H1 (cell line): ENCODE measurements at regions not wholly inside any gene's neighbourhood (a gene's known extent, or its start where the extent isn't known, plus 50 kb on each side); places are given as distances from the start of the nearest gene placed in this dataset.

Experiments
- CTCF ChIA-PET: fragments of 300-600 bp; sonication (Branson Sonifier 250); formaldehyde crosslinking; loops from one replicate; lab custom pipeline; 2021; ENCODE audit not compliant: partially characterized antibody; lab: Charles Lee
- POLR2A ChIA-PET: fragments of 300-600 bp; sonication (Branson Sonifier 250); formaldehyde crosslinking; loops from one replicate; lab custom pipeline; 2021; ENCODE audit warnings: inconsistent platforms; ENCODE audit not compliant: partially characterized antibody; lab: Charles Lee
- DNase-seq, 2 experiments: peaks; one replicate each; pipeline versions ENCODE4 v3.0.0 to v3.0.0-alpha.2; 2010 to 2022; ENCODE audit warnings: low spot score in 2 of 2, low read depth in 1 of 2, mixed read lengths in 1 of 2
- FAIRE-seq: peaks from 2 replicates; lab custom pipeline; 2011; peaks lifted over from hg19 to GRCh38; lab: Jason Lieb, UNC
- H2AFZ ChIP-seq: 2 replicates; pipeline ENCODE4 v1.8.1; 2012; ENCODE audit warnings: low read length, inconsistent platforms
- H2AK5ac ChIP-seq: 2 replicates; pipeline ENCODE4 v1.6.1; 2013; ENCODE audit warnings: low read depth, low read length
- H2BK120ac ChIP-seq: replicated peaks from 2 replicates; pipeline ENCODE3; 2013; ENCODE audit warnings: low read depth, low read length, inconsistent platforms
- H2BK12ac ChIP-seq: 2 replicates; pipeline ENCODE4 v1.6.1; 2013; ENCODE audit warnings: low read depth, low read length
- H2BK15ac ChIP-seq: 2 replicates; pipeline ENCODE4 v1.6.1; 2013; ENCODE audit warnings: low read length
- H2BK20ac ChIP-seq: 2 replicates; pipeline ENCODE4 v1.6.1; 2013; ENCODE audit warnings: low read length
- H2BK5ac ChIP-seq: 2 replicates; pipeline ENCODE4 v1.6.1; 2013; ENCODE audit warnings: low read depth, low read length
- H3K14ac ChIP-seq: 2 replicates; pipeline ENCODE4 v1.6.1; 2013; ENCODE audit warnings: inconsistent platforms; ENCODE audit not compliant: insufficient read length
- H3K18ac ChIP-seq: 2 replicates; pipeline ENCODE4 v1.6.1; 2013; ENCODE audit warnings: low read length; ENCODE audit errors: extremely low read depth
- H3K23ac ChIP-seq: 2 replicates; pipeline ENCODE4 v1.6.1; 2013; ENCODE audit warnings: inconsistent platforms; ENCODE audit not compliant: insufficient read length
- H3K23me2 ChIP-seq: 2 replicates; pipeline ENCODE4 v1.6.1; 2013; ENCODE audit warnings: low read depth, low read length
- H3K27ac ChIP-seq: 2 replicates; pipeline ENCODE4 v1.6.1; 2011; ENCODE audit warnings: low read depth, low read length, inconsistent platforms
- H3K27me3 ChIP-seq, 4 experiments: replicated peaks in 1 of 4; 1 replicate in 1 of 4; 2 replicates in 3 of 4; pipeline versions ENCODE4 v1.6.1 to v1.8.1; 2011 to 2013; ENCODE audit warnings: low read length in 3 of 4, mild to moderate bottlenecking in 3 of 4, inconsistent platforms in 2 of 4, mixed read lengths in 2 of 4, moderate library complexity in 1 of 4; ENCODE audit not compliant: control insufficient read depth in 3 of 4, insufficient read depth in 3 of 4; ENCODE audit errors: extremely low read depth in 1 of 4
- H3K36me3 ChIP-seq, 4 experiments: 2 replicates each; pipeline versions ENCODE4 v1.6.1 to v1.8.1; 2011 to 2013; ENCODE audit warnings: mild to moderate bottlenecking in 4 of 4, low read length in 3 of 4, moderate library complexity in 2 of 4, control low read depth in 1 of 4, inconsistent platforms in 1 of 4; ENCODE audit not compliant: insufficient read depth in 4 of 4, control insufficient read depth in 2 of 4
- H3K4ac ChIP-seq: replicated peaks from 2 replicates; pipeline ENCODE3; 2013; ENCODE audit warnings: low read length, low read depth, mixed read lengths, inconsistent platforms; ENCODE audit not compliant: insufficient read length
- H3K4me1 ChIP-seq, 4 experiments: replicated peaks in 1 of 4; 1 replicate in 1 of 4; 2 replicates in 3 of 4; pipeline versions ENCODE4 v1.6.1 to v1.8.1; 2011 to 2013; ENCODE audit warnings: low read length in 3 of 4, inconsistent platforms in 2 of 4, mixed read lengths in 1 of 4; ENCODE audit not compliant: insufficient read depth in 4 of 4, control insufficient read depth in 3 of 4
- H3K4me2 ChIP-seq, 2 experiments: 2 replicates each; pipeline versions ENCODE4 v1.6.1 to v1.8.1; 2011 to 2013; ENCODE audit warnings: low read depth in 2 of 2, low read length in 2 of 2, control low read depth in 1 of 2, inconsistent platforms in 1 of 2, mild to moderate bottlenecking in 1 of 2; ENCODE audit not compliant: insufficient read depth in 1 of 2
- H3K4me3 ChIP-seq, 4 experiments: fragments of 200-600, 300-600 bp in 1 of 4; sonication (generic), shearing (Covaris generic), sonication (Bioruptor Twin) in 1 of 4; 2 replicates each; pipeline versions ENCODE4 v1.5.1 to v1.8.1; 2011 to 2016; ENCODE audit warnings: low read length in 4 of 4, low read depth in 3 of 4, control low read depth in 2 of 4, inconsistent platforms in 2 of 4, mild to moderate bottlenecking in 2 of 4, mixed read lengths in 1 of 4, moderate library complexity in 1 of 4; ENCODE audit not compliant: insufficient read depth in 2 of 4; ENCODE audit errors: extremely low read depth in 1 of 4
- H3K56ac ChIP-seq: replicated peaks from 2 replicates; pipeline ENCODE3; 2013; ENCODE audit warnings: low read depth, mild to moderate bottlenecking, mixed read lengths, low read length, inconsistent platforms; ENCODE audit not compliant: insufficient read length
- H3K79me1 ChIP-seq: 2 replicates; pipeline ENCODE4 v1.6.1; 2013; ENCODE audit warnings: low read depth, low read length, control low read depth
- H3K79me2 ChIP-seq, 2 experiments: 2 replicates each; pipeline versions ENCODE4 v1.6.1 to v1.8.1; 2012 to 2013; ENCODE audit warnings: low read length in 2 of 2, mild to moderate bottlenecking in 2 of 2, inconsistent platforms in 1 of 2; ENCODE audit not compliant: insufficient read depth in 2 of 2, control insufficient read depth in 1 of 2
- H3K9ac ChIP-seq, 4 experiments: replicated peaks in 1 of 4; 1 replicate in 1 of 4; 2 replicates in 3 of 4; pipeline versions ENCODE4 v1.6.1 to v1.8.1; 2011 to 2013; ENCODE audit warnings: low read depth in 3 of 4, low read length in 3 of 4, control low read depth in 2 of 4, mild to moderate bottlenecking in 2 of 4, moderate library complexity in 2 of 4, inconsistent platforms in 1 of 4; ENCODE audit errors: extremely low read depth in 1 of 4
- H3K9me3 ChIP-seq, 2 experiments: 2 replicates each; pipeline versions ENCODE4 v1.6.1 to v1.8.1; 2012 to 2013; ENCODE audit warnings: mild to moderate bottlenecking in 2 of 2, moderate library complexity in 2 of 2, control low read depth in 1 of 2, inconsistent platforms in 1 of 2, low read depth in 1 of 2, low read length in 1 of 2, mixed read lengths in 1 of 2; ENCODE audit not compliant: insufficient read depth in 2 of 2
- H4K20me1 ChIP-seq, 2 experiments: replicated peaks in 1 of 2; 2 replicates each; pipeline versions ENCODE3 to v1.8.1; 2011 to 2013; ENCODE audit warnings: inconsistent platforms in 2 of 2, low read length in 2 of 2, mild to moderate bottlenecking in 1 of 2; ENCODE audit not compliant: insufficient read depth in 2 of 2, control insufficient read depth in 1 of 2
- H4K5ac ChIP-seq: 2 replicates; pipeline ENCODE4 v1.6.1; 2013; ENCODE audit warnings: low read length, low read depth, mixed read lengths, inconsistent platforms; ENCODE audit not compliant: insufficient read length
- H4K8ac ChIP-seq: 2 replicates; pipeline ENCODE4 v1.8.0; 2013; ENCODE audit warnings: mild to moderate bottlenecking, moderate library complexity, low read length, inconsistent platforms; ENCODE audit not compliant: insufficient read depth; ENCODE audit errors: extremely low read depth
- H4K91ac ChIP-seq: replicated peaks from 2 replicates; pipeline ENCODE3; 2013; ENCODE audit warnings: low read length, mixed read lengths, inconsistent platforms; ENCODE audit not compliant: insufficient read length
- CREB1 ChIP-seq: IDR thresholded peaks from 2 replicates; pipeline ENCODE4 v1.6.1; 2012; ENCODE audit warnings: inconsistent platforms
- FOSL1 ChIP-seq: IDR thresholded peaks from 2 replicates; pipeline ENCODE4 v1.6.1; 2011; ENCODE audit warnings: mild to moderate bottlenecking, low read depth, low read length, moderate library complexity; ENCODE audit not compliant: insufficient read depth
- JUND ChIP-seq: IDR thresholded peaks from 2 replicates; pipeline ENCODE4 v1.6.1; 2011; ENCODE audit warnings: mild to moderate bottlenecking, improper control_type of control experiment, low read length
- POLR2AphosphoS5 ChIP-seq: IDR thresholded peaks from 2 replicates; pipeline ENCODE4 v1.6.1; 2011; ENCODE audit warnings: low read depth, low read length
- RAD21 ChIP-seq, 2 experiments: IDR thresholded peaks in 1 of 2; conservative IDR thresholded peaks in 1 of 2; 2 replicates each; pipeline ENCODE4 v1.6.1; 2011; ENCODE audit warnings: low read depth in 2 of 2, low read length in 2 of 2, improper control_type of control experiment in 1 of 2, inconsistent platforms in 1 of 2, mild to moderate bottlenecking in 1 of 2, moderate library complexity in 1 of 2
- WGBS, 2 experiments: shearing (Covaris generic) in 1 of 2; methylation state at CpG; one replicate each; pipeline versions ENCODE4 v1.1.6 to v1.1.7; 2013 to 2015; ENCODE audit warnings: low lambda C conversion rate in 2 of 2, mixed read lengths in 2 of 2, inconsistent platforms in 1 of 2, low coverage in 1 of 2, missing lambda C conversion rate in 1 of 2; ENCODE audit not compliant: insufficient replicate concordance in 2 of 2, insufficient coverage in 1 of 2, insufficient read length in 1 of 2; ENCODE audit errors: extremely low coverage in 1 of 2, missing lambda C conversion rate in 1 of 2; 5-methylcytosine and 5-hydroxymethylcytosine counted together

DNA sequence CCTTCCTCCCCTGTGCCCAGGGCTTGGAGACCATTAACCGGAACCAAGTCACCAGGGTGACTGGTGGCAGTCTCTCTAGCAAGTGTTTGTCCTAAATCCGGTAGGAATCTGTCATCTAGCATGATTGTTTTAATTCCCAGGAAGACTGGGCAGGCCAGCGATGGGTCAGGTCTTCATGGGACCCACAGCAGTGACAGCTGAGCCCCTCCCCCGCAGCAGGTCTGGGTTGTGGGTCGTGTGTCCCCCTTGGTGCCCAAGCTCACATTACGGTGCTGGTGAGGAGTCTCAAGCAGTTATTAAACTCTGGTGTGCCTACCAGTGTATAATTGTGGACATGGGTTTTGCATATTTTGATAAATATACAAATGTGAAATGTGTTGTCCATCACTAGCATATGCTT, 466.5 kb downstream of the MATN1 start:
- Histone ChIP-seq H2BK15ac (no peak overlapping the region), H3K23ac (no peak overlapping the region), H2BK12ac (no peak overlapping the region), H2BK5ac (no peak overlapping the region), H3K27ac (no peak overlapping the region), H3K27me3 (no peaks in the 10 kb centered on the region; a peak in 1 of 7 replicates), H2AK5ac (no peak overlapping the region), H3K4ac (no peak overlapping the region), H4K91ac (no peak overlapping the region), H3K9me3 (no peaks in the 10 kb centered on the region), H4K20me1 (no peaks in the 10 kb centered on the region), H3K4me3 (no peak overlapping the region), H4K5ac (no peak overlapping the region), H3K79me1 (no peaks in the 10 kb centered on the region), H3K9ac (no peak overlapping the region), H3K4me1 (peaks cover 0 to 8% (median 4%) of the 10 kb centered on the region in 4 experiments; a peak in 4 of 7 replicates), H3K18ac (no peak overlapping the region), H3K14ac (no peak overlapping the region), H2BK120ac (no peak overlapping the region), H3K36me3 (no peaks in the 10 kb centered on the region; a peak in 1 of 8 replicates), H3K79me2 (no peaks in the 10 kb centered on the region), H3K56ac (no peak overlapping the region), H3K4me2 (no peak overlapping the region), H4K8ac (no peak overlapping the region), H2AFZ (no peak overlapping the region), H3K23me2 (no peaks in the 10 kb centered on the region; the same call in 1 of the 2 replicates), H2BK20ac (no peak overlapping the region)
- DNase-seq = no peak
- ChIA-PET POLR2A (interaction anchor here (1.3 kb wide), 1 partner anchor 17 kb away, joined by 3 read pairs; no protein-coding TSS in a partner anchor), CTCF (interaction anchor here (1.2 to 7.5 kb wide), 3 partner anchors 21 to 123 kb away, joined by 3 to 38 read pairs (median 10); no protein-coding TSS in a partner anchor)
- no peak for FAIRE-seq
- WGBS, 2 experiments = 89% methylated on average over 6 of the region's 6 CpGs; no CpG with 5 or more reads in 1 of the 2 experiments
- TF ChIP-seq POLR2AphosphoS5 (no peak), CREB1 (no peak), JUND (no peak), FOSL1 (no peak), RAD21 (IDR thresholded peaks at IDR 0.05 in 1 of 2, conservative IDR thresholded peaks at IDR 0.05 in 1 of 2; ENCODE audit: low read depth in 2 of 2, low read length in 2 of 2) (no peak)
